Kidney (tissue), 13 donors: ENCODE measurements at regions not wholly inside any gene's neighbourhood (a gene's known extent, or its start where the extent isn't known, plus 50 kb on each side); places are given as distances from the start of the nearest gene placed in this dataset.

ENCODE experiments used
- DNase-seq, 5 donors: peaks; one replicate each; pipeline ENCODE4 v3.0.0-alpha.2; 2013 to 2020
- FAIRE-seq: peaks from 2 replicates; lab custom pipeline; 2012; peaks lifted over from hg19 to GRCh38; lab: Jason Lieb, UNC
- H3K27ac ChIP-seq, 2 donors: one replicate each; pipeline ENCODE4 v1.7.0; 2013; ENCODE audit warnings: low read depth in 2 of 2, low read length in 2 of 2, inconsistent platforms in 1 of 2
- H3K27me3 ChIP-seq: one replicate; pipeline ENCODE4 v1.7.1; 2013; ENCODE audit warnings: low read length, inconsistent platforms; ENCODE audit not compliant: control insufficient read depth, insufficient read depth
- H3K36me3 ChIP-seq, 3 donors: one replicate each; pipeline versions ENCODE4 v1.7.0 to v1.7.1; 2013; ENCODE audit warnings: low read length in 3 of 3, control low read depth in 1 of 3, inconsistent platforms in 1 of 3; ENCODE audit not compliant: insufficient read depth in 3 of 3, control insufficient read depth in 2 of 3
- H3K4me1 ChIP-seq, 3 donors: one replicate each; pipeline versions ENCODE4 v1.7.0 to v1.7.1; 2013; ENCODE audit warnings: low read length in 3 of 3, inconsistent platforms in 1 of 3, low read depth in 1 of 3; ENCODE audit not compliant: control insufficient read depth in 2 of 3, insufficient read depth in 2 of 3
- H3K4me3 ChIP-seq, 3 donors: one replicate each; pipeline versions ENCODE4 v1.7.0 to v1.8.1; 2013; ENCODE audit warnings: low read length in 3 of 3, control low read depth in 1 of 3, inconsistent platforms in 1 of 3
- H3K9ac ChIP-seq, 3 donors: one replicate each; pipeline versions ENCODE4 v1.7.0 to v1.7.1; 2013; ENCODE audit warnings: low read length in 3 of 3, control low read depth in 1 of 3, inconsistent platforms in 1 of 3
- H3K9me3 ChIP-seq, 3 donors: one replicate each; pipeline versions ENCODE4 v1.7.0 to v1.7.1; 2013; ENCODE audit warnings: low read length in 3 of 3, control low read depth in 1 of 3, inconsistent platforms in 1 of 3; ENCODE audit not compliant: control insufficient read depth in 2 of 3, insufficient read depth in 1 of 3
- CTCF ChIP-seq: IDR thresholded peaks from 3 replicates; pipeline ENCODE4 v1.5.1; 2012; ENCODE audit warnings: mild to moderate bottlenecking, moderate library complexity, borderline replicate concordance; ENCODE audit not compliant: insufficient read depth; ENCODE audit errors: extremely low read depth
- intact Hi-C: fragments of 100-400 bp; cut with DNase I; formaldehyde crosslinking; loops from one replicate; pipeline ENCODE4 v1.11.1; 2022
- donor health status: control.
- donor health status: control.
- donor health status: control.
- donor health status: control.
- donor health status: control.
- donor health status: DM: yes; HTN: yes; CAD: no.
- donor health status: Normal renal cell carcinoma (clear cell type).

- no peak for TF ChIP-seq CTCF
- DNase-seq (no peak), FAIRE-seq (no peak)
- Histone ChIP-seq H3K9ac (no peak overlapping the region), H3K27ac (no peak overlapping the region), H3K27me3 (no peaks in the 10 kb centered on the region), H3K4me3 (no peak overlapping the region), H3K9me3 (peaks cover 0 to 20% (median 3%) of the 10 kb centered on the region in 3 donors), H3K4me1 (no peaks in the 10 kb centered on the region), H3K36me3 (no peaks in the 10 kb centered on the region)
- intact Hi-C loops: no loop called here
Measured at GRCh38 chr5:173557123-173557903, 59.1 kb downstream of the BOD1 start.

GRCh38 chr5:173556142-173557028, 60.1 kb downstream of the BOD1 start:
- intact Hi-C loops: no loop called here
- Histone ChIP-seq H3K27me3 (no peaks in the 10 kb centered on the region), H3K9ac (no peak overlapping the region), H3K36me3 (no peaks in the 10 kb centered on the region), H3K9me3 (peaks cover 0 to 17% (median 2%) of the 10 kb centered on the region in 3 donors), H3K4me3 (no peak overlapping the region), H3K4me1 (no peaks in the 10 kb centered on the region), H3K27ac (no peak overlapping the region)
- DNase-seq: no peak
- no peak for TF ChIP-seq CTCF
- FAIRE-seq: no peak

GRCh38 chr5:173554989-173555705, 61.3 kb downstream of the BOD1 start:
- no peak for FAIRE-seq
- intact Hi-C loops: no loop called here
- H3K9me3 ChIP-seq: peaks cover 0 to 7% (median 0%) of the 10 kb centered on the region in 3 donors
- no peak for TF ChIP-seq CTCF
- H3K4me3 ChIP-seq: no peak overlapping the region
- H3K9ac ChIP-seq: no peak overlapping the region
- no peak overlapping the region for H3K27ac ChIP-seq
- H3K4me1 ChIP-seq: no peaks in the 10 kb centered on the region
- no peaks in the 10 kb centered on the region for H3K36me3 ChIP-seq
- DNase-seq: no peak
- no peaks in the 10 kb centered on the region for H3K27me3 ChIP-seq
